ENCODE measurements at regions not wholly inside any gene's neighbourhood (a gene's known extent, or its start where the extent isn't known, plus 50 kb on each side); places are given as distances from the start of the nearest gene placed in this dataset.

DNA sequence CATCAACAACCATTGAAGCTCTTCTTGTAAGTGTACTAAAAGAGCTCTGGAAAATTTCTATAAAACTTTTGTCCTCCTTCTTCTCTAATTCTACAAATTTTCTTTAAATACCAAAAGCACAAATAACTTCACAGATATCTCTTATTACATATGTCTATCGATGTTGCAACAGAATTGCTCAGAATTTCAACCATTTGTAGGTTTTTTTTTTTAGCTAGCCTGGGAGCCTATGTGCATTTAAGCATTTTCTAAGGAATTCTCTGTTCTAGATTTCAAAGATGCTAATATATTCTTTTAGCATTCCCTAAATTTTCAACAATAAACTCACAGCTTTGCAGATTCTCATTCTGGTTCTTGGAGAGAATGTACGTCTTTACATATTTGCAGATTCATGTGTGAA, 774.3 kb upstream of the NR2F2 start:
- H3K27me3 Mint-ChIP-seq (ENCODE audit: insufficient read depth, low read depth, poor library complexity) = peaks cover 3% of the 10 kb centered on the region
- Histone ChIP-seq H3K4me3 (no peak overlapping the region), H2AFZ (no peak overlapping the region), H3K36me3 (ENCODE audit: insufficient read depth) (no peaks in the 10 kb centered on the region), H3K4me2 (no peak overlapping the region), H3F3A (replicated peaks; ENCODE audit: low read depth) (no peaks in the 10 kb centered on the region), H3K79me2 (replicated peaks; ENCODE audit: insufficient read depth) (no peaks in the 10 kb centered on the region), H3K27ac (ENCODE audit: low read depth) (no peak overlapping the region), H3K9me2 (ENCODE audit: insufficient read depth) (no peaks in the 10 kb centered on the region), H3K4me1 (ENCODE audit: insufficient read depth) (0 out of 2 replicates have a peak, but pooled peaks cover 7% of the 10 kb centered on the region), H4K20me1 (replicated peaks; ENCODE audit: insufficient read depth) (no peaks in the 10 kb centered on the region), H3K27me3 (ENCODE audit: insufficient read depth) (no peaks in the 10 kb centered on the region)
- TF ChIP-seq EZH2phosphoT487 (IDR thresholded peaks at IDR 0.05; ENCODE audit: unreplicated experiment) (no peak), STAT1 (IDR thresholded peaks at IDR 0.05; ENCODE audit: unreplicated experiment) (no peak)
- peaks cover 13% of the 10 kb centered on the region; the same call in 2 of the 3 replicates for H3K4me1 Mint-ChIP-seq
- H3K4me3 Mint-ChIP-seq = no peak overlapping the region
- no peak for ATAC-seq
- no peaks in the 10 kb centered on the region for H3K36me3 Mint-ChIP-seq (ENCODE audit: low read depth)
- no peak overlapping the region for H3K27ac Mint-ChIP-seq
- H3K9me3 Mint-ChIP-seq = no peaks in the 10 kb centered on the region
- no peak for DNase-seq (ENCODE audit: low spot score)

- Histone ChIP-seq H3K4me2 (no peak overlapping the region), H3K9me2 (ENCODE audit: insufficient read depth) (no peaks in the 10 kb centered on the region), H3K79me2 (replicated peaks; ENCODE audit: insufficient read depth) (no peaks in the 10 kb centered on the region), H3K4me3 (no peak overlapping the region), H3K36me3 (ENCODE audit: insufficient read depth) (no peaks in the 10 kb centered on the region), H3F3A (replicated peaks; ENCODE audit: low read depth) (no peaks in the 10 kb centered on the region), H3K27ac (ENCODE audit: low read depth) (no peak overlapping the region), H3K27me3 (ENCODE audit: insufficient read depth) (no peaks in the 10 kb centered on the region), H4K20me1 (replicated peaks; ENCODE audit: insufficient read depth) (no peaks in the 10 kb centered on the region), H3K4me1 (ENCODE audit: insufficient read depth) (0 out of 2 replicates have a peak, but pooled peaks cover 7% of the 10 kb centered on the region), H2AFZ (peak overlapping the region; percentile 33)
- Mint-ChIP-seq H3K36me3 (ENCODE audit: low read depth) (no peaks in the 10 kb centered on the region), H3K4me1 (peaks cover 13% of the 10 kb centered on the region; the same call in 2 of the 3 replicates), H3K4me3 (no peak overlapping the region), H3K9me3 (no peaks in the 10 kb centered on the region), H3K27me3 (ENCODE audit: insufficient read depth, low read depth, poor library complexity) (peaks cover 3% of the 10 kb centered on the region), H3K27ac (no peak overlapping the region; the same call in 1 of the 2 replicates)
- DNase-seq (ENCODE audit: low spot score) = peak; percentile 13
- no peak; the same call in 2 of the 3 replicates for ATAC-seq
- TF ChIP-seq ZNF462 (CRISPR knock-in tag; IDR thresholded peaks at IDR 0.05) = no peak
- no peak for TF ChIP-seq ZNF114 (CRISPR knock-in tag; IDR thresholded peaks at IDR 0.05)
- TF ChIP-seq CREB1 (CRISPR knock-in tag; IDR thresholded peaks at IDR 0.05; ENCODE audit: low read depth) = no peak
- no peak for TF ChIP-seq ZNF331 (CRISPR knock-in tag; IDR thresholded peaks at IDR 0.05; ENCODE audit: low read depth)
- no peak for TF ChIP-seq ETS1 (IDR thresholded peaks at IDR 0.05)
- TF ChIP-seq POLR2AphosphoS5 (IDR thresholded peaks at IDR 0.05; ENCODE audit: low read depth) = no peak
- TF ChIP-seq, protein P1, sequence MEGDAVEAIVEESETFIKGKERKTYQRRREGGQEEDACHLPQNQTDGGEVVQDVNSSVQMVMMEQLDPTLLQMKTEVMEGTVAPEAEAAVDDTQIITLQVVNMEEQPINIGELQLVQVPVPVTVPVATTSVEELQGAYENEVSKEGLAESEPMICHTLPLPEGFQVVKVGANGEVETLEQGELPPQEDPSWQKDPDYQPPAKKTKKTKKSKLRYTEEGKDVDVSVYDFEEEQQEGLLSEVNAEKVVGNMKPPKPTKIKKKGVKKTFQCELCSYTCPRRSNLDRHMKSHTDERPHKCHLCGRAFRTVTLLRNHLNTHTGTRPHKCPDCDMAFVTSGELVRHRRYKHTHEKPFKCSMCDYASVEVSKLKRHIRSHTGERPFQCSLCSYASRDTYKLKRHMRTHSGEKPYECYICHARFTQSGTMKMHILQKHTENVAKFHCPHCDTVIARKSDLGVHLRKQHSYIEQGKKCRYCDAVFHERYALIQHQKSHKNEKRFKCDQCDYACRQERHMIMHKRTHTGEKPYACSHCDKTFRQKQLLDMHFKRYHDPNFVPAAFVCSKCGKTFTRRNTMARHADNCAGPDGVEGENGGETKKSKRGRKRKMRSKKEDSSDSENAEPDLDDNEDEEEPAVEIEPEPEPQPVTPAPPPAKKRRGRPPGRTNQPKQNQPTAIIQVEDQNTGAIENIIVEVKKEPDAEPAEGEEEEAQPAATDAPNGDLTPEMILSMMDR (conservative IDR thresholded peaks at IDR 0.05; ENCODE audit: low read depth in 2 of 2) = no peak
- no peak for TF ChIP-seq JUNB (IDR thresholded peaks at IDR 0.05; ENCODE audit: unreplicated experiment)
- no peak for TF ChIP-seq EZH2phosphoT487 (IDR thresholded peaks at IDR 0.05; ENCODE audit: unreplicated experiment)
- no peak for TF ChIP-seq NANOG (IDR thresholded peaks at IDR 0.05; ENCODE audit: borderline replicate concordance)
- TF ChIP-seq STAT1 (IDR thresholded peaks at IDR 0.05; ENCODE audit: unreplicated experiment) = no peak
- TF ChIP-seq EZH2 (IDR thresholded peaks at IDR 0.05; ENCODE audit: low read depth, unreplicated experiment) = no peak
These were observed 773.7 kb upstream of the NR2F2 start for GRCh38 chr15:95556866-95557225.
